Ascending aorta (tissue), 2 donors: ENCODE measurements at regions not wholly inside any gene's neighbourhood (a gene's known extent, or its start where the extent isn't known, plus 50 kb on each side); places are given as distances from the start of the nearest gene placed in this dataset.

Source experiments
- DNase-seq, 2 donors: peaks; one replicate each; pipeline ENCODE4 v3.0.0-alpha.2; 2019; ENCODE audit warnings: low spot score in 2 of 2
- H3K27ac ChIP-seq, 2 donors: fragments of 200-600 bp; sonication (generic); one replicate each; pipeline ENCODE4 v1.5.1; 2016 to 2017; ENCODE audit warnings: mild to moderate bottlenecking in 1 of 2
- H3K27me3 ChIP-seq: fragments of 200-600 bp; sonication (generic); one replicate; pipeline ENCODE4 v1.5.1; 2017
- H3K36me3 ChIP-seq, 2 donors: fragments of 200-600 bp; sonication (generic); one replicate each; pipeline ENCODE4 v1.5.1; 2016
- H3K4me1 ChIP-seq, 2 donors: fragments of 200-600 bp; sonication (generic); one replicate each; pipeline ENCODE4 v1.5.1; 2016 to 2017; ENCODE audit warnings: mild to moderate bottlenecking in 1 of 2
- H3K4me3 ChIP-seq, 2 donors: fragments of 200-600 bp; sonication (generic); one replicate each; pipeline ENCODE4 v1.5.1; 2016 to 2017; ENCODE audit warnings: mild to moderate bottlenecking in 1 of 2
- H3K9me3 ChIP-seq, 2 donors: fragments of 200-600 bp; sonication (generic); one replicate each; pipeline ENCODE4 v1.5.1; 2016
- CTCF ChIP-seq, 3 experiments: fragments of 200-600 bp in 2 of 3; fragments of 450-650 bp in 1 of 3; sonication (generic) in 2 of 3; IDR thresholded peaks; one replicate each; pipeline ENCODE4 v1.5.1; 2016 to 2019; ENCODE audit warnings: antibody characterized with exemption in 3 of 3, mild to moderate bottlenecking in 1 of 3, moderate library complexity in 1 of 3
- intact Hi-C: fragments of 100-400 bp; cut with DNase I; formaldehyde crosslinking; loops from one replicate; pipeline ENCODE4 v1.15.1; 2023

- Histone ChIP-seq H3K36me3 (no peaks in the 10 kb centered on the region), H3K27ac (no peak overlapping the region), H3K27me3 (no peaks in the 10 kb centered on the region), H3K4me1 (no peaks in the 10 kb centered on the region), H3K4me3 (no peak overlapping the region), H3K9me3 (no peaks in the 10 kb centered on the region)
- TF ChIP-seq CTCF (IDR thresholded peaks at IDR 0.05): no peak
- DNase-seq: peak in 1 of 2 donors; percentile 49
- intact Hi-C loops: no loop called here
These were observed 146.7 kb upstream of the COL5A1 start for GRCh38 chr9:134494905-134495304.

GRCh38 chr9:134495881-134496412 is 145.7 kb upstream of the COL5A1 start:
- no peaks in the 10 kb centered on the region for H3K4me1 ChIP-seq
- no peak for DNase-seq
- no peaks in the 10 kb centered on the region for H3K9me3 ChIP-seq
- no peak for TF ChIP-seq CTCF (IDR thresholded peaks at IDR 0.05)
- intact Hi-C loops: no loop called here
- H3K36me3 ChIP-seq: no peaks in the 10 kb centered on the region
- H3K27ac ChIP-seq: no peak overlapping the region
- H3K27me3 ChIP-seq: no peaks in the 10 kb centered on the region
- H3K4me3 ChIP-seq: no peak overlapping the region

- Histone ChIP-seq H3K27ac (no peak overlapping the region), H3K9me3 (no peaks in the 10 kb centered on the region), H3K4me1 (no peaks in the 10 kb centered on the region), H3K4me3 (no peak overlapping the region), H3K36me3 (no peaks in the 10 kb centered on the region), H3K27me3 (peaks cover 4% of the 10 kb centered on the region)
- no peak for DNase-seq
- TF ChIP-seq CTCF (IDR thresholded peaks at IDR 0.05): no peak
- intact Hi-C loops: no loop called here
These were observed 145.0 kb upstream of the COL5A1 start for GRCh38 chr9:134496413-134497282.

- H3K36me3 ChIP-seq: no peaks in the 10 kb centered on the region
- no peaks in the 10 kb centered on the region for H3K4me1 ChIP-seq
- no peak overlapping the region for H3K4me3 ChIP-seq
- intact Hi-C loops: no loop called here
- peaks cover 4% of the 10 kb centered on the region for H3K27me3 ChIP-seq
- H3K9me3 ChIP-seq: no peaks in the 10 kb centered on the region
- no peak for TF ChIP-seq CTCF (IDR thresholded peaks at IDR 0.05)
- no peak for DNase-seq
- no peak overlapping the region for H3K27ac ChIP-seq
These were observed 144.2 kb upstream of the COL5A1 start for GRCh38 chr9:134497283-134497860.

- Histone ChIP-seq H3K4me3 (no peak overlapping the region), H3K9me3 (no peaks in the 10 kb centered on the region), H3K4me1 (no peaks in the 10 kb centered on the region), H3K27ac (no peak overlapping the region), H3K27me3 (peaks cover 4% of the 10 kb centered on the region), H3K36me3 (no peaks in the 10 kb centered on the region)
- no peak for TF ChIP-seq CTCF (IDR thresholded peaks at IDR 0.05)
- intact Hi-C loops: no loop called here
- DNase-seq: no peak
These were observed 142.8 kb upstream of the COL5A1 start for GRCh38 chr9:134498814-134499166.
